HEK293 (cell line): ENCODE measurements at regions not wholly inside any gene's neighbourhood (a gene's known extent, or its start where the extent isn't known, plus 50 kb on each side); places are given as distances from the start of the nearest gene placed in this dataset.

ENCODE experiments used
- CTCF ChIP-seq: fragments of 450-650 bp; formaldehyde crosslinking; IDR thresholded peaks from 2 replicates; pipeline ENCODE4 v1.5.1; 2016; ENCODE audit warnings: missing biosample characterization, missing genetic modification characterization
- GFI1B ChIP-seq: fragments of 450-650 bp; formaldehyde crosslinking; IDR thresholded peaks from 2 replicates; pipeline ENCODE4 v1.5.1; 2016; ENCODE audit warnings: missing biosample characterization, missing genetic modification characterization
- MYNN ChIP-seq: fragments of 450-650 bp; formaldehyde crosslinking; IDR thresholded peaks from 2 replicates; pipeline ENCODE4 v1.5.1; 2016; ENCODE audit warnings: missing biosample characterization, missing genetic modification characterization, borderline replicate concordance
- REST ChIP-seq: fragments of 450-650 bp; formaldehyde crosslinking; IDR thresholded peaks from 2 replicates; pipeline ENCODE4 v1.5.1; 2016; ENCODE audit warnings: missing biosample characterization, missing genetic modification characterization
- ZNF19 ChIP-seq: fragments of 450-650 bp; formaldehyde crosslinking; IDR thresholded peaks from 2 replicates; pipeline ENCODE4; 2016; ENCODE audit warnings: missing biosample characterization, missing genetic modification characterization, low read depth
- ZNF707 ChIP-seq: fragments of 450-650 bp; formaldehyde crosslinking; IDR thresholded peaks from 2 replicates; pipeline ENCODE4 v1.5.1; 2016; ENCODE audit warnings: missing biosample characterization, missing genetic modification characterization
- ZNF76 ChIP-seq: fragments of 450-650 bp; formaldehyde crosslinking; IDR thresholded peaks from 2 replicates; pipeline ENCODE4; 2016; ENCODE audit warnings: low read depth, missing biosample characterization, missing genetic modification characterization, borderline replicate concordance

GRCh38 chr15:99917252-99917651 lies 184.0 kb upstream of the LYSMD4 start:
- TF ChIP-seq CTCF (tag by site-specific recombination) (no peak), ZNF19 (no peak), GFI1B (no peak), ZNF707 (tag by site-specific recombination) (no peak), MYNN (tag by site-specific recombination) (no peak), ZNF76 (tag by site-specific recombination) (no peak), REST (tag by site-specific recombination) (no peak)
